Effector memory CD8-positive, alpha-beta T cell (primary cell): ENCODE measurements at regions not wholly inside any gene's neighbourhood (a gene's known extent, or its start where the extent isn't known, plus 50 kb on each side); places are given as distances from the start of the nearest gene placed in this dataset.
A peak's percentile ranks its signal among the peaks of the same experiment; 100 is the strongest.

Source experiments
- ATAC-seq: fragments of 150-1000 bp; cut with Tn5 transposase; replicated peaks from 2 replicates; pipeline ENCODE4 v1.10.0; 2021; ENCODE audit warnings: mild to moderate bottlenecking, moderate library complexity
- DNase-seq, 3 experiments: peaks; one replicate each; pipeline ENCODE4 v3.0.0; 2021
- H3K27ac Mint-ChIP-seq, 2 donors: one replicate each; pipeline ENCODE4 v1.8.0; 2022; ENCODE audit warnings: mild to moderate bottlenecking in 2 of 2, mixed read lengths in 2 of 2, moderate library complexity in 2 of 2
- H3K27me3 Mint-ChIP-seq, 2 donors: one replicate each; pipeline ENCODE4 v1.8.0; 2022; ENCODE audit warnings: mixed read lengths in 2 of 2
- H3K36me3 Mint-ChIP-seq: one replicate; pipeline ENCODE4 v1.8.0; 2022; ENCODE audit warnings: mild to moderate bottlenecking, moderate library complexity, mixed read lengths; ENCODE audit not compliant: insufficient read depth
- H3K4me1 Mint-ChIP-seq, 2 donors: one replicate each; pipeline ENCODE4 v1.8.0; 2022; ENCODE audit warnings: low read depth in 2 of 2, mixed read lengths in 2 of 2
- H3K4me3 Mint-ChIP-seq, 2 donors: one replicate each; pipeline ENCODE4 v1.8.0; 2022; ENCODE audit warnings: mild to moderate bottlenecking in 2 of 2, mixed read lengths in 2 of 2, moderate library complexity in 2 of 2
- H3K9me3 Mint-ChIP-seq, 2 donors: one replicate each; pipeline ENCODE4 v1.8.0; 2022; ENCODE audit warnings: mixed read lengths in 2 of 2

DNA sequence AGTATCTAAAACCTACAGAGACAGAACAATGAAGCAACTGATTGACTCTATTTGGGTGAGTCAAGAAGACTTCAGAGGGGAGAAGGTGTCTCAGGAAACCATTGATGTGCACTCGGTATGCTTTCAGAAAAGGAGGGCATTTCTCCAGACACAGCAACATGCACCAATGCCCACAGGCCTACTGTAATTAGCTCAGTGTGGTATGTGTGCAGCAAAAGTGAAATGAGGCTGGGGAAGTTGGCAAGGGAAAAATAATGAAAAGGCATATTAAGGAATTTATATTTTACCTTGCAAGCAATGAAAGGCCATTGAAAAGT, 158.4 kb upstream of the GRIP1 start:
- no peaks in the 10 kb centered on the region for H3K36me3 Mint-ChIP-seq
- DNase-seq (no peak), ATAC-seq (no peak)
- no peak overlapping the region for H3K27ac Mint-ChIP-seq
- peaks cover 0 to 3% of the 10 kb centered on the region in 2 donors for H3K4me1 Mint-ChIP-seq
- peaks cover 8 to 12% of the 10 kb centered on the region in 2 donors for H3K27me3 Mint-ChIP-seq
- no peaks in the 10 kb centered on the region for H3K9me3 Mint-ChIP-seq
- no peak overlapping the region for H3K4me3 Mint-ChIP-seq

DNA sequence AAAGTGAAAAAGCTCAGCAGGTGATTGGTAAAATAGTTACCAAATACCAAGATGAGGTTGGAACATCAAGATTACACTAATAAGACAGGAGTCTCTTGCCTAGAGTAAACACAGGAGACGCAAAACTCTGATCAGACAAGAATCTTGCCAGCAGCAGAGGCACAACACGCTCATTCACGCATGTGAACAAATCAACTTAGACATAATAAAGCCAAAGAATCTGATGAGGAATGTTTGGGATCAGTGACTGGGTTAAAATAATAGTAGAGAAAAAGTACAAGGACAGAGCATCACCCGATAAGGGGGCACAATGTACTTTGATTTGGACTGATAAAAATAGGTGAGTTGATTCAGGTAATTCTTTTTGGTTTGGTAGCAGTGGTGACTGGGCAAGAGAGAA, 159.5 kb upstream of the GRIP1 start:
- H3K4me1 Mint-ChIP-seq, result peaks cover 0 to 1% of the 10 kb centered on the region in 2 donors
- H3K9me3 Mint-ChIP-seq, result no peaks in the 10 kb centered on the region
- no peaks in the 10 kb centered on the region for H3K36me3 Mint-ChIP-seq
- no peak for DNase-seq
- ATAC-seq, result no peak
- H3K27ac Mint-ChIP-seq, result no peak overlapping the region
- H3K4me3 Mint-ChIP-seq, result no peak overlapping the region
- peaks cover 4 to 9% of the 10 kb centered on the region in 2 donors for H3K27me3 Mint-ChIP-seq

DNA sequence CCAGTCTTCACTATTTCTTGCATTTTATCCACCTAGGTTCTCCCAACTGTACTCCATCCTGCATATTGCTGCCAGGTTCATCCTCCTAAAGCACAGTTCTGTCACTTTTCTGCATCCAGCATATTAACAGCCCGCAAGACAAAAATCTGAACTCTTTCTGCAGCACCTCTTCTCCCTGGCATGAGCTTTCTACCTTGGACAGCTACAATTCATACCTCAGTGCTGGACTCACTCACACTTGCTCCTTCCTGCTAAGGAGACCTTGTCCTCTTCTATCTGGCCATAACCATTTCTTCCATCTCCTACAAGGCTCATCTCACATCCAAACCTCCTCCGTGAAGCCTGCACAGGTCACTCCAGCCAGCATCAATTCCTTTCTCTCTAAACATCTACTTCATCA, 170.1 kb upstream of the GRIP1 start:
- no peaks in the 10 kb centered on the region for H3K4me1 Mint-ChIP-seq
- no peaks in the 10 kb centered on the region for H3K36me3 Mint-ChIP-seq
- H3K4me3 Mint-ChIP-seq, result no peak overlapping the region
- no peak overlapping the region for H3K27ac Mint-ChIP-seq
- no peak for ATAC-seq
- DNase-seq, result no peak
- H3K9me3 Mint-ChIP-seq, result no peaks in the 10 kb centered on the region
- peaks cover 0 to 11% of the 10 kb centered on the region in 2 donors for H3K27me3 Mint-ChIP-seq

DNA sequence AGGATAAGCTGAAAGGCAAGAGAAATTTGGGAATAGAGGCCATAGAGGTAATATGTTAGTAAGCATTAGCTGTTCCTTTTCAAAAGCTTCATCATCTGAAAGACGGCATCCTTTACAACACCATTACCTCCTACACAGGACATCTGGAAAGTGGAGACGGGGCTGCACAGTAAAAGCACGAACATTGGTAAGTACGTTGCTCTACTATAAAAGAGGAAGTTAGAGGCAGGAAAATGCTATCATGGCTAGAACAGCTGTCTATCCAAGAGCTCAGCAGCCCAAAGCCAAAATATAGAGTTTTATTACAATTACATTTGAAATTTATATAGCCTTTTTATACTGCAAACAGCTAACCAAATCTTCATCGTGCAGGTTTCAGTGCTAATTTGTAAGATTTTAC, 172.3 kb upstream of the GRIP1 start:
- no peak overlapping the region for H3K27ac Mint-ChIP-seq
- DNase-seq (no peak), ATAC-seq (no peak)
- H3K4me1 Mint-ChIP-seq, result no peaks in the 10 kb centered on the region
- H3K4me3 Mint-ChIP-seq, result no peak overlapping the region
- H3K27me3 Mint-ChIP-seq, result peaks cover 0 to 11% of the 10 kb centered on the region in 2 donors
- H3K9me3 Mint-ChIP-seq, result no peaks in the 10 kb centered on the region
- H3K36me3 Mint-ChIP-seq, result no peaks in the 10 kb centered on the region

DNA sequence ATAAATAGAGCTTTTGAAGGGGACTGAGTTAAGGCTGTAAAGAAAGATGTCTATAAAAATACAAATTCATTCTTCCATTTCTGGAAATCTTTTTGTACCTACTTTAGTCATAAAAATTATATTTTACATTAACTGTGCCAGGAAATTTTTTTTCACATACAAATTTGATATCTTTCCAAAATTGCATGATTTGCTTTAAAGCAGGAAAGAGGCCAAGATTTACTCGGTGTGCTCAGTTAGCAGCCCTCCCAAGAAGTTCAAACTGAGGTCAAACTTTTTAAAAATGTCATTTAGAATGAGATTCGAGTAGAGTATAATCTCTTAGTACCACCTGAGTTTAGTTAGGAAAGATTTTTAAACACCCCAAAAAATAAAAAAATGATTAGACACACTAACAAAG, 173.2 kb upstream of the GRIP1 start:
- H3K27me3 Mint-ChIP-seq, result peaks cover 0 to 11% of the 10 kb centered on the region in 2 donors
- DNase-seq (no peak), ATAC-seq (no peak)
- H3K36me3 Mint-ChIP-seq, result no peaks in the 10 kb centered on the region
- H3K27ac Mint-ChIP-seq, result no peak overlapping the region
- H3K9me3 Mint-ChIP-seq, result no peaks in the 10 kb centered on the region
- H3K4me3 Mint-ChIP-seq, result no peak overlapping the region
- no peaks in the 10 kb centered on the region for H3K4me1 Mint-ChIP-seq

DNA sequence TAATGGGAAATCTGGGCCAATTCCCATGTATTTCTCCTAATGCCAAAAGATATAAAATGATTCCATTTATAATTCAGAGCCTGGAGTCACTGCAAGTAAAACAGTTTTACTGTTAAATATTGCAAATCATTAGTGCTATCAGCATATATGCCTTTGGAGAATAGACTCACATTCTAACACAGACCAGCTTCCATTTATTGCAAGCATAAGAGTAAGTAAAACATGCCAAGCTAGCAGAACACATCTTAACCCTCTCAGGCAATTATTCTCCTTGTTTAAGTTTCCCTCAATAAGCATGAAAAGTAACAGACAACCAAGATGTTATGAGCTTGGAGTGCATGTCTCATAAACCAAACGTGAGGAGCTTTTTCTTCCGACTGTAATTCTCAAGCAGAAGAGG, 173.9 kb upstream of the GRIP1 start:
- peaks cover 0 to 11% of the 10 kb centered on the region in 2 donors for H3K27me3 Mint-ChIP-seq
- no peaks in the 10 kb centered on the region for H3K9me3 Mint-ChIP-seq
- no peak for ATAC-seq
- no peak overlapping the region for H3K27ac Mint-ChIP-seq
- no peaks in the 10 kb centered on the region for H3K36me3 Mint-ChIP-seq
- no peak for DNase-seq
- H3K4me1 Mint-ChIP-seq, result no peaks in the 10 kb centered on the region
- H3K4me3 Mint-ChIP-seq, result no peak overlapping the region

DNA sequence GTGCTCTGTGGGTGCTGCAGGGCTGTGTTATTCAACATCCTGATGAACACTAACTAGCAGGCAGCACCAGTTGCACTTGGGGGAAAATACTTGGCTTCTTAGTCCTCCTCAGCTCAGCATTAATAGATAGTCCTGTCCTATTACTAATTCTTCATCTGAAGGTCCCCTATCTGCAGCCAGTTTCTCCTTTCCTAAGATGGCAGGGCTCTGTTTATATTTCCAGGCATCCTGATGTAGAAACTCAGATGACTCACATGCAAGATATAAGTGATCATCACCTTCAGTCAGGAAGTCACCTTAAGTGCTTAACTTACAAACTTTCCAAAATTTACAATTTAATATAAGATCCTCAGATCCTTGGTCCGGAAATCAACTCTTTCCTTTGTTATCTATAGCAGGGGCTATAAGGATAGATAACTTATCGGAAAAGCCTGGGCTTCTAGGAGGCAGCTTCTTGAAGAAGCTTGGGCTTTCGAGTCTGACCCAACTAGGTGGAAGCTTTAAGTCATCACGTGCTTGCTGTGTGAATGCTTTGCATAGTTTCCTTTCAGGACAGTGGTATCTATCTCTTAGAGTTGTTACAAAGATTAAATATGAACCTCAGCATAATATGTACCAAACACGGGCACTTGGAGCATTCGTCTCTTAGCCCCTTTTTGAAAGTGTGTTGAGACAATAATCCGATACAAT, 181.0 kb upstream of the GRIP1 start:
- DNase-seq, result no peak
- no peaks in the 10 kb centered on the region for H3K36me3 Mint-ChIP-seq
- H3K4me1 Mint-ChIP-seq, result no peaks in the 10 kb centered on the region
- peaks cover 14 to 20% of the 10 kb centered on the region in 2 donors for H3K27me3 Mint-ChIP-seq
- no peaks in the 10 kb centered on the region for H3K9me3 Mint-ChIP-seq
- no peak overlapping the region for H3K27ac Mint-ChIP-seq
- H3K4me3 Mint-ChIP-seq, result no peak overlapping the region
- ATAC-seq, result no peak

DNA sequence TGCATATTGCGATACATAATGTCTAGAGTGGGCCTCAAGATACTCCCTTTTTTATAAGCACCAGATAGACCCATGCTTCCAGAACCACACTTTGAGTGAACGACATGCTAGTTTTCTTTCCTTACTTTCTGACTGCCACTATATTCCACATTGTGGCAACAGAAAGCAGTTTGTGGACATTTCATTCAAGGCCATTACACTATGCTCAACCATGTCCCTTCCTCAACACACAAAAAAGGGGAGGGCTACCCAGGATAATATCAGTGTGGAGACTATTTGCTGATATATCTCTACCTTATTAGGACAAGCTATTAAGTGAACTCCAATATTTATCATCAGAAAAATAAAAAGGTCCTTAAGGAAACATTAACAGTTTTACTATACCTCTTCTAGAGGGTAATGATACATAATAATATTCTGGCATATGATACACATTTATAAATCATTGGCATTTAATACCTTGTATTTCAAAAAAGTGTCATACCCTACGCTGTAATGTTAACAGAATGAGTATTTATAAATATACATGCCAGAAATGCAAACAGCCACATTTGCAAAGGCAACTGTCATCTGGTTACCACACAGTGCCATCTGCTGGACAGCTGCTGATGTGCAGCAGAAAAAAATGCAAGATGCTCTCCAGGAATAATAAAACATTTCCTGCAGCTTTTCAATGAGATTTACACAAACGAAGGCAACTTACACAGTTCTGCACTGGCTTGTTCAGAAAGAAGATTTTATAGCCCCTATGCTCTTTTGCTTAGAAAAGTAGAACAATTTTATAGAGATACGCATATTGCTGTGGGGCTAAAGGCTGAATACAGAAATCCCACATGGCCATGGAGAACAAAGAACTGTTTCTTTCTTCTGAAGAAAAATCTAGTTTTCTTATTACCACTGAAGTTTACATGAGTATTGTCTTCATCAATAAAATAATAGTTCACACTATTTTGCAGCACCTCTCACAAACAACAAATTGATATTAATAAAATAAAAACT, 182.2 kb upstream of the GRIP1 start:
- no peaks in the 10 kb centered on the region for H3K9me3 Mint-ChIP-seq
- H3K36me3 Mint-ChIP-seq, result no peaks in the 10 kb centered on the region
- H3K27me3 Mint-ChIP-seq, result peaks cover 14 to 32% of the 10 kb centered on the region in 2 donors
- no peaks in the 10 kb centered on the region for H3K4me1 Mint-ChIP-seq
- H3K4me3 Mint-ChIP-seq, result no peak overlapping the region
- H3K27ac Mint-ChIP-seq, result no peak overlapping the region
- peak; percentile 61 for ATAC-seq
- peak; percentile 50 to 62 (median 62) for DNase-seq

DNA sequence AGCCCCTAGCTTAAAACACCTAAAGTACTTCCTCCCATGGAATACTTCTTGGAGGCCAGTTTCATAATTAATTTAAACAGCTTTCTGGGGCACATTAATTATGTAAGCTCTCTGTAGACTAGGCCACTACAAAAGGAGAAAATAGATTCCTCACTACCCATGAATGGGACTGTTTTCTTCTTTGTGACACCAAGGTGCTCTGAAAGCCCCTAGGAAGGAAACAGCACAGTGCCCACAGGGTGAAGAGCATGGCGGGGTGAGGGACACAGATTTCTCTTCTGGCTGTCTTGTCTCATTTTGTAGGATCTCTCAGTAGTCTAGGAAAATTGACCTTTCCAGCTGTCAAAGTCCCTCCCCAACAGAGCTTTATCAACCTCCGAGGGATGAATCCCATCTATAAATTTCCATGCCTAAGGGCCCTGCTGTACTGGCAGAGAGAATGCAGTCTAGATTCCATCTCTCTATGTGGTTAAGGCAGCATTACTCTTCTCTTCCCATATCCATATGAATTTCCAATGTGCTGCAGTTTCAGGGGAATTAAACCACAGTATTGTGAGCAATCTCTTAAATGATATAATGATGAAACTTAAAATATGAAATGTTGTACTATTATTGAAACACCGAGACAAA, 183.6 kb upstream of the GRIP1 start:
- Mint-ChIP-seq H3K36me3 (no peaks in the 10 kb centered on the region), H3K27ac (no peak overlapping the region), H3K9me3 (no peaks in the 10 kb centered on the region), H3K4me1 (no peaks in the 10 kb centered on the region), H3K4me3 (no peak overlapping the region), H3K27me3 (peaks cover 14 to 32% of the 10 kb centered on the region in 2 donors)
- no peak for ATAC-seq
- no peak for DNase-seq

DNA sequence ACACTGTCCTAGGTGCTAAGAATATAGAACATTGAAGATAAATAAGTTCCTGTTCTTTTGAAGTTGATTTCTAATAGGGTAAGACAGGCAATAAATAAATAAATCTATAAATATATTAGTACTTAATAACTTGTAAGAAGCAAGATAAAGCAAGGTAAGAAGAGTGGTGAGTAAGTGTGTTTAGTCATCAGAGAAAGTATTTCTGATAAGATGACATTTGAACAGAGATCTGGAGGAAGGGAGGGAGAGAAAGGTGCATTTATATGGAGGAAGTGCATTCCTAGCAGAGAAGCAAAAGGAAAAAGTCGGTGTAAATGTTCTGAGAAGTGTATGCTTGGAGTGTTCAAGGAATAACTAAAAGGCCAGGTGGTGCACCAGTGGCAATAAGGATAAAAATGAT, 184.4 kb upstream of the GRIP1 start:
- Mint-ChIP-seq H3K4me3 (no peak overlapping the region), H3K9me3 (no peaks in the 10 kb centered on the region), H3K27ac (no peak overlapping the region), H3K36me3 (no peaks in the 10 kb centered on the region), H3K4me1 (no peaks in the 10 kb centered on the region), H3K27me3 (peaks cover 18 to 39% of the 10 kb centered on the region in 2 donors)
- no peak for ATAC-seq
- no peak for DNase-seq

DNA sequence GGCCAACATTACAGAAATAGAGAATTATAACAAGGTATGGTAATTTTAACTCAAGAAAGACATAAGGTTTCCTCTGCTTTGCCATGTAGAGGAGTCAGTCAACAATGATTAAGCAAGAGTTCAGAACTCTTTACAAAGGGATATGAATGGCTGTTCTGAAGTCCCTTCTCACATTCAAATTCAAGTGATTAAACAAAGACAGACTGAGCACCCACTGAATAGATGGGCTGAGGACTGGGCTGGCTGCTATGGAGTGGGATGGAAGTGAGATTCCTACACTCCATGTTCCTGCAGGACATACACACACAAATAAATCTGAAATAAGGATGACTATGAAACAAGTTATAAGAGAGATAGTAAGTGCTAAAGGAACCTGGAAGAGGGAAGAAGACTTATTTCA, 199.0 kb upstream of the GRIP1 start:
- DNase-seq (no peak), ATAC-seq (no peak)
- no peaks in the 10 kb centered on the region for H3K9me3 Mint-ChIP-seq
- H3K4me1 Mint-ChIP-seq, result no peaks in the 10 kb centered on the region
- H3K27me3 Mint-ChIP-seq, result peaks cover 21 to 23% of the 10 kb centered on the region in 2 donors
- H3K27ac Mint-ChIP-seq, result no peak overlapping the region
- no peak overlapping the region for H3K4me3 Mint-ChIP-seq
- no peaks in the 10 kb centered on the region for H3K36me3 Mint-ChIP-seq

DNA sequence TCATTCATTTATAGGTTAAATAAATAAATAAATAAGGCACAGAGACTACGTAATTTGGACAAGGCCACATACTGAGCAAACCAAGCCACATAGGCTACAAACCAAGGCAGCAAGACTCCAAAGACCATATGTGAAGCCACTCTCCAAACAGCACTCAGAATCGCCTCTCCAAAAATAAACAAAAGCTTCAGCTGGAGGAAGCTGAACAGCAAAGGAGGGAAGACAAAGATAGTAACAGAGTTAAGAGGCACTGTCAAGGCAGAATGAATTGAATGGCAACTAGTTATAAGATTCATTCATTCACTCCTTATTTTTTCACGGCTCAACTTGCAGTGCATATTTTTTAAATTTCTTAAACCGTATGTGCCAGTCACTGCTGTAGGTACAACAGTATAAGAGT, 200.5 kb upstream of the GRIP1 start:
- DNase-seq (no peak), ATAC-seq (no peak)
- Mint-ChIP-seq H3K27ac (no peak overlapping the region), H3K27me3 (peaks cover 21 to 36% of the 10 kb centered on the region in 2 donors), H3K36me3 (no peaks in the 10 kb centered on the region), H3K4me1 (no peaks in the 10 kb centered on the region), H3K4me3 (no peak overlapping the region), H3K9me3 (no peaks in the 10 kb centered on the region)

DNA sequence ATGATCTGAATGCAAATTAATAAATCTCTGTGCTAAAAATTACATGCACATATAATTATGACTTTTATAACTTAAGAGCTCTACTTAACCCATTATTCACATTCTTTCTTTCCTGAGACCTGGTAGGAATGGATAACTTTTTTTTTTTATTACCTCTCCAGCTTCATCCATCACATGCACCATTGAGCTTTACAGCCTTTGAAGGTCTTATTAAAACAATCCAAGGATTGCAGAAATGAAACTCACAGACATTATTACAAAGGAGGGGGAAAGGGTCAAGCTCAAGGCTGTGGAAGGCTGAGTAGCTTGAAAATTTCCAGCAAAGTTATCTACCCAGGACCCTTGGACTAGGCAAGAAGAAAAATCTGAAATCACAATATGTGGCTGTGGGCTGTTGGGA, 202.5 kb upstream of the GRIP1 start:
- Mint-ChIP-seq H3K4me3 (no peak overlapping the region), H3K36me3 (no peaks in the 10 kb centered on the region), H3K4me1 (no peaks in the 10 kb centered on the region), H3K27me3 (peaks cover 30 to 40% of the 10 kb centered on the region in 2 donors), H3K9me3 (no peaks in the 10 kb centered on the region), H3K27ac (no peak overlapping the region)
- ATAC-seq (no peak), DNase-seq (no peak)
